Retinal pigment epithelial cell (primary cell): ENCODE measurements at regions not wholly inside any gene's neighbourhood (a gene's known extent, or its start where the extent isn't known, plus 50 kb on each side); places are given as distances from the start of the nearest gene placed in this dataset.

Source experiments
- DNase-seq: peaks from one replicate; pipeline ENCODE4 v3.0.0-alpha.2; 2010; ENCODE audit warnings: low read depth
- H3K4me3 ChIP-seq: 2 replicates; pipeline ENCODE4 v1.5.1; 2011; ENCODE audit warnings: mild to moderate bottlenecking, low read length, control low read depth, moderate library complexity
- TF ChIP-seq, protein P1 (sequence below): conservative IDR thresholded peaks from 2 replicates; pipeline ENCODE4 v1.5.1; 2011; ENCODE audit warnings: low read depth, low read length, control low read depth, inconsistent platforms

DNA sequence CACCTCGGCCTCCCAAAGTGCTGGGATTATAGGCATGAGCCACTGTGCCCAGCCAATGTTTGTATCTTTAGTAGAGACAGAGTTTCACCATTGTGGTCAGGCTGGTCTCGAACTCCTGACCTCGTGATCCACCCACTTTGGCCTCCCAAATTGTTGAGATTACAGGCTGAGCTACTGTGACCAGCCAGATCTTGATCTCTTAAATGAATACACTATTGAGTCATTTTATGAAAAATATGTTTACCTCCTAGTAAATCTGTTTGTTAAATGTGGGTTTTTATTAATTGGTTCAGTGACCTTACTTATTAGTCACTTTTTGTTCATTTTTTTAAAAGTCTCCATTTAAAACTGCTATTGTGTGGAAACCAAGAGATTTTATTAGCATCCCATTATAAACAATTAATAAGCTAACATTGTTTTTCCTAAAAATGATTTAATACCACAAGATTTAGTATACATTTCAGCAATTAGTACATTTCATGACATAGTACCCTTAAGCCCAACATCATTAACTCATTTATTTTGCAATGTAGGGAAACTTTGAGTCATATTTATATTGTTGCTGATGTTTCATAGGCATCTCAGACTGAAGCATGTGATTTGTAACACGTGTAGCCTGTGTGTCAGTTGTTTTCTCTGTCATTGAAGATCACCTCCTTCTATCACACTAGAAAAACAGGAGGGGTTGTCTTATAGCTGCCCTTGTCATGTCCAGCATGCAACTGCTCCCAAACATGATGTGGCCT is 261.2 kb downstream of the TAF11L14 start:
- no peak for DNase-seq
- H3K4me3 ChIP-seq = no peak overlapping the region
- TF ChIP-seq, protein P1, sequence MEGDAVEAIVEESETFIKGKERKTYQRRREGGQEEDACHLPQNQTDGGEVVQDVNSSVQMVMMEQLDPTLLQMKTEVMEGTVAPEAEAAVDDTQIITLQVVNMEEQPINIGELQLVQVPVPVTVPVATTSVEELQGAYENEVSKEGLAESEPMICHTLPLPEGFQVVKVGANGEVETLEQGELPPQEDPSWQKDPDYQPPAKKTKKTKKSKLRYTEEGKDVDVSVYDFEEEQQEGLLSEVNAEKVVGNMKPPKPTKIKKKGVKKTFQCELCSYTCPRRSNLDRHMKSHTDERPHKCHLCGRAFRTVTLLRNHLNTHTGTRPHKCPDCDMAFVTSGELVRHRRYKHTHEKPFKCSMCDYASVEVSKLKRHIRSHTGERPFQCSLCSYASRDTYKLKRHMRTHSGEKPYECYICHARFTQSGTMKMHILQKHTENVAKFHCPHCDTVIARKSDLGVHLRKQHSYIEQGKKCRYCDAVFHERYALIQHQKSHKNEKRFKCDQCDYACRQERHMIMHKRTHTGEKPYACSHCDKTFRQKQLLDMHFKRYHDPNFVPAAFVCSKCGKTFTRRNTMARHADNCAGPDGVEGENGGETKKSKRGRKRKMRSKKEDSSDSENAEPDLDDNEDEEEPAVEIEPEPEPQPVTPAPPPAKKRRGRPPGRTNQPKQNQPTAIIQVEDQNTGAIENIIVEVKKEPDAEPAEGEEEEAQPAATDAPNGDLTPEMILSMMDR = no peak

DNA sequence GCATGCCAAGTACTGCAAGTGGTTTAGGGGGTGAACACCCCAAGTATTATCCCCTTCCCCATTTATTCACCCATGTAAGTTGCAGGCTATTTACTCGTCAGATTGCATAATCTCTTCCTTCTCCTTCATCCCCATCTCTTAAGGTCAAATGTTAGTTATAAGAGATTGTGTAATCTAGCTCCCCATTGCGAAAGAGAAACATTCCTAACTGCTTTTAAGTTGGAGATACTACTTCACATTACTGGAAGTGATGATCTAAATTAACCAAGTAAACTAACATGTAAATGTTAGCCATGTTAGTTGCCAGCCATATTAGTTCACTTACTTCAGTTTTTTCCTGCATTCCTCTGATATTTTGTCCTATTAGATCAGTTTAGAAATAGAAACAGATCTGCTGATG is 262.3 kb downstream of the TAF11L14 start:
- H3K4me3 ChIP-seq = no peak overlapping the region
- TF ChIP-seq, protein P1 = no peak
- DNase-seq = no peak

- TF ChIP-seq, protein P1 = no peak
- H3K4me3 ChIP-seq = no peak overlapping the region
- DNase-seq = no peak
These were observed 263.5 kb downstream of the TAF11L14 start for GRCh38 chr5:17897776-17898175.

DNA sequence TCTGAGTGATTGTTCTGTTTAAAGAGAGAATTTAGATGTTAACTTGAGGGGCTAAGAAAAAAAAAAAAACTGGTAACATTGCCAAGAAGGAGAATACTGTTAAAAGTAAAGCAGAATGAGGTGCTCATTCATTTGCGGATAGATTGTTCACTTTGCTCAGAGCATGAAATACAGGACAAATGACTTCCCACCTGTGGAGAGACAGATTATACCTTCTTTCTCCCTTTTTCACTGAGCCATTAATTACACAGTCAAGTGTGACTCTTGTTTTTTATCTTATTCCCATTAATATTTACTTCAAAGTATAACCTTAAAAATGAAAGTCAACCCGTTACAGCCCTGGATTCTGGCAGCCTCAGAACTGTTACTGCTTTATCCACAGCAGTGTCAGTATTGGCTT is 264.5 kb downstream of the TAF11L14 start:
- H3K4me3 ChIP-seq = no peak overlapping the region
- no peak for DNase-seq
- TF ChIP-seq, protein P1 = no peak

GRCh38 chr5:17907094-17907493 is 272.8 kb downstream of the TAF11L14 start:
- TF ChIP-seq, protein P1 = no peak
- no peak for DNase-seq

GRCh38 chr5:17910318-17910717 is 276.1 kb downstream of the TAF11L14 start:
- TF ChIP-seq, protein P1 = no peak
- peak; percentile 43 for DNase-seq
- no peak overlapping the region for H3K4me3 ChIP-seq

More at GRCh38 chr5:17907094-17907493, 272.8 kb downstream of the TAF11L14 start:
- H3K4me3 ChIP-seq = no peak overlapping the region

- DNase-seq = no peak
- TF ChIP-seq, protein P1 = no peak
- H3K4me3 ChIP-seq = no peak overlapping the region
These were observed 278.5 kb downstream of the TAF11L14 start for GRCh38 chr5:17912794-17913193.
